HepG2 (cell line): ENCODE measurements at regions not wholly inside any gene's neighbourhood (a gene's known extent, or its start where the extent isn't known, plus 50 kb on each side); places are given as distances from the start of the nearest gene placed in this dataset.

ENCODE experiments used
- ATAC-seq: fragments of 200-7000 bp; cut with Tn5 transposase; 3 replicates; pipeline ENCODE4 v1.9.1; 2020; ENCODE audit warnings: mild to moderate bottlenecking, moderate library complexity
- BruUV-seq: library from RNA; stranded (reverse); fragments of 400-500 nt; replicated peaks from 2 replicates; lab custom pipeline; 2021; lab: Mats Ljungman, UMichigan
- CTCF ChIA-PET: fragments of 300-600 bp; formaldehyde crosslinking; extraction: SDS; loops from one replicate; lab custom pipeline; 2021; ENCODE audit warnings: low total read pairs, inconsistent platforms, low intra/inter-chr PET ratio; lab: Yijun Ruan, JAX
- POLR2A ChIA-PET: fragments of 350-600 bp; sonication (Branson Sonifier 250); formaldehyde crosslinking; loops from one replicate; lab custom pipeline; 2020; ENCODE audit warnings: antibody characterized with exemption, inconsistent platforms; lab: Yijun Ruan, JAX
- DNase-seq: peaks from one replicate; pipeline ENCODE4 v3.0.0-alpha.2; 2015; ENCODE audit warnings: low spot score
- FAIRE-seq: peaks from 3 replicates; lab custom pipeline; 2011; peaks lifted over from hg19 to GRCh38; lab: Jason Lieb, UNC
- H2AFZ ChIP-seq: one replicate; pipeline ENCODE4 v1.6.1; 2011; ENCODE audit warnings: low read length, inconsistent platforms
- H3K27ac ChIP-seq: fragments of 300-600 bp; 3 replicates; pipeline ENCODE4 v1.8.0; 2011; ENCODE audit warnings: mixed run types, mild to moderate bottlenecking, mixed read lengths, low read length, inconsistent platforms; ENCODE audit not compliant: insufficient read depth; ENCODE audit errors: extremely low read length
- H3K27me3 ChIP-seq, 2 experiments: fragments of 200-600 bp in 1 of 2; 2 replicates in 1 of 2; 3 replicates in 1 of 2; pipeline versions ENCODE4 v1.6.0 to v1.8.0; 2011; ENCODE audit warnings: low read length in 2 of 2, mild to moderate bottlenecking in 2 of 2, moderate library complexity in 2 of 2, inconsistent platforms in 1 of 2; ENCODE audit not compliant: insufficient read depth in 2 of 2, control insufficient read depth in 1 of 2
- H3K36me3 ChIP-seq, 2 experiments: fragments of 200-600 bp in 1 of 2; replicated peaks in 1 of 2; 2 replicates in 1 of 2; 3 replicates in 1 of 2; pipeline versions ENCODE4 v1.5.1 to v1.8.0; 2011; ENCODE audit warnings: low read length in 2 of 2, inconsistent platforms in 1 of 2; ENCODE audit not compliant: insufficient read depth in 2 of 2, control insufficient read depth in 1 of 2
- H3K4me1 ChIP-seq: 2 replicates; pipeline ENCODE4 v1.5.1; 2012; ENCODE audit warnings: low read length, inconsistent platforms; ENCODE audit not compliant: insufficient read depth
- H3K4me2 ChIP-seq: 2 replicates; pipeline ENCODE4 v1.6.0; 2011; ENCODE audit warnings: low read depth, low read length, inconsistent platforms
- H3K4me3 ChIP-seq, 3 experiments: fragments of 200-600 bp in 1 of 3; sonication (generic), shearing (Covaris generic) in 1 of 3; replicated peaks in 1 of 3; 2 replicates each; pipeline ENCODE4 v1.5.1; 2011 to 2016; ENCODE audit warnings: low read length in 3 of 3, inconsistent platforms in 2 of 3, low read depth in 2 of 3, mild to moderate bottlenecking in 2 of 3, control low read depth in 1 of 3, mixed read lengths in 1 of 3; ENCODE audit not compliant: insufficient read depth in 1 of 3
- H3K79me2 ChIP-seq: one replicate; pipeline ENCODE4 v1.6.1; 2011; ENCODE audit warnings: low read length, inconsistent platforms; ENCODE audit not compliant: insufficient read depth
- H3K9ac ChIP-seq: 2 replicates; pipeline ENCODE4 v1.6.0; 2011; ENCODE audit warnings: mild to moderate bottlenecking, low read depth, low read length, inconsistent platforms; ENCODE audit not compliant: insufficient read depth
- H3K9me3 ChIP-seq: 2 replicates; pipeline ENCODE4 v1.5.1; 2012; ENCODE audit warnings: mild to moderate bottlenecking, low read length
- H4K20me1 ChIP-seq: 2 replicates; pipeline ENCODE4 v1.6.0; 2011; ENCODE audit warnings: inconsistent platforms, mild to moderate bottlenecking, low read length, moderate library complexity; ENCODE audit not compliant: insufficient read depth
- GZF1 ChIP-seq: sonication (generic); formaldehyde crosslinking; IDR thresholded peaks from 2 replicates; pipeline ENCODE4 v1.5.1; 2020; ENCODE audit warnings: mild to moderate bottlenecking, missing genetic modification reagents
- HNRNPK ChIP-seq: fragments of 200-400 bp; formaldehyde crosslinking; IDR thresholded peaks from 2 replicates; pipeline ENCODE4 v1.6.1; 2018; ENCODE audit warnings: low read length, low read depth, moderate library complexity, mild to moderate bottlenecking; ENCODE audit not compliant: poor library complexity, severe bottlenecking
- NFIC ChIP-seq: IDR thresholded peaks from 2 replicates; pipeline ENCODE4 v1.6.1; 2012; ENCODE audit warnings: mild to moderate bottlenecking, low read length, inconsistent platforms
- NFRKB ChIP-seq: fragments of 450-650 bp; IDR thresholded peaks from 2 replicates; pipeline ENCODE4 v1.6.1; 2017
- TEAD3 ChIP-seq: optimal IDR thresholded peaks from 2 replicates; pipeline ENCODE3; 2016; ENCODE audit warnings: borderline replicate concordance
- ZNF543 ChIP-seq: sonication (generic); formaldehyde crosslinking; IDR thresholded peaks from 2 replicates; pipeline ENCODE4 v1.4.0; 2020; ENCODE audit warnings: mild to moderate bottlenecking, missing genetic modification reagents
- WGBS: methylation state at CpG from one replicate; pipeline ENCODE4 v1.1.6; 2017; ENCODE audit warnings: low lambda C conversion rate; 5-methylcytosine and 5-hydroxymethylcytosine counted together
- in situ Hi-C: cut with HindIII; loops from 2 replicates; pipeline ENCODE4 v1.10.0; 2017; ENCODE audit warnings: low pct_unique_long_range_greater_than_20kb; ENCODE audit not compliant: extremely low pct_ligation_motif_present
- intact Hi-C: fragments of 100-400 bp; cut with micrococcal nuclease; formaldehyde crosslinking; loops from one replicate; pipeline ENCODE4 v1.10.0; 2022; ENCODE audit not compliant: unreplicated experiment

- CTCF ChIA-PET = no interaction called here
- Histone ChIP-seq H4K20me1 (no peaks in the 10 kb centered on the region), H3K36me3 (no peaks in the 10 kb centered on the region)
Observed at GRCh38 chr3:76497636-76498035, 542.3 kb upstream of the ROBO2 start.

DNA sequence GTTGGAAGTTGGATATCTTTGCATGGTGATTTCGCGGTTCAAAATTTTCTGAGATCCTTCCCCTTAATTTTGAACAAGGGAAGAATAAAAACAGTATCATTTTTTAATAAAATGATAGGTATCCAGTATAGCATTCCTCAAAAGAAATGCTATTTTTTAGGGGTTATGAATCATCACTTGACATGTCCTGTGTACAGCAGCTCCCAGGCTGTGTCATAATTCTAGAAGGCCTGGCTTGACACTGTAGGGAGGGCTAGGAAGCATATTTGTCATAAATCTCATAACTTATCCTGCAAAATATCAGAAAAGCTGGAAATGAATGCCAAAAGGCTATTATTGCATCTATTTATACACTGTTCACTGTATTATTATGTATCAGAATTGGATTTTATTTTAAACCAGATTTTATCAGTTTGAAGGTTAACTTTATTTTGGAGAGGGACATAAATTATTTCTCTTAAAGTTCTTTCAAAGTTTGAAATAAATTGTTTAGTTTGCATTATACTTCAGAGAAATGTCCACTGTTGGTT lies 539.1 kb upstream of the ROBO2 start:
- FAIRE-seq = no peak
- TF ChIP-seq NFIC (no peak), GZF1 (CRISPR knock-in tag) (no peak), NFRKB (no peak), ZNF543 (CRISPR knock-in tag) (no peak)
- TF ChIP-seq, all 625 proteins: peak for 0
- intact Hi-C loops = no loop called here
- Histone ChIP-seq H3K9me3 (no peaks in the 10 kb centered on the region), H3K4me3 (no peak overlapping the region), H4K20me1 (no peaks in the 10 kb centered on the region), H3K27me3 (no peaks in the 10 kb centered on the region), H3K4me2 (no peak overlapping the region), H3K79me2 (no peaks in the 10 kb centered on the region), H3K4me1 (no peaks in the 10 kb centered on the region), H3K27ac (no peak overlapping the region), H2AFZ (no peak overlapping the region), H3K36me3 (no peaks in the 10 kb centered on the region), H3K9ac (no peak overlapping the region)
- BruUV-seq = no TSS peak
- in situ Hi-C loops = no loop called here
- ChIA-PET CTCF (no interaction called here), POLR2A (no interaction called here)
- ATAC-seq (no peak), DNase-seq (no peak)
- 36% methylated on average over 2 of the region's 2 CpGs for WGBS

More at GRCh38 chr3:76497636-76498035, 542.3 kb upstream of the ROBO2 start:
- no peaks in the 10 kb centered on the region for H3K4me1 ChIP-seq
- no peak for FAIRE-seq
- no peaks in the 10 kb centered on the region for H3K79me2 ChIP-seq
- H2AFZ ChIP-seq = no peak overlapping the region
- no peak for ATAC-seq
- intact Hi-C loops = no loop called here
- no peaks in the 10 kb centered on the region for H3K27me3 ChIP-seq
- H3K9me3 ChIP-seq = no peaks in the 10 kb centered on the region
- no peak overlapping the region for H3K4me3 ChIP-seq
- 0% methylated on average over 3 of the region's 3 CpGs for WGBS
- no TSS peak for BruUV-seq
- H3K27ac ChIP-seq = no peak overlapping the region
- peak; percentile 1 for DNase-seq
- peak; percentile 88 for TF ChIP-seq TEAD3 (CRISPR knock-in tag)
- no peak for TF ChIP-seq HNRNPK
- no peak overlapping the region for H3K4me2 ChIP-seq
- in situ Hi-C loops = no loop called here
- POLR2A ChIA-PET = no interaction called here
- no peak overlapping the region for H3K9ac ChIP-seq
